Smooth muscle cell (in vitro differentiated cells): ENCODE measurements at regions not wholly inside any gene's neighbourhood (a gene's known extent, or its start where the extent isn't known, plus 50 kb on each side); places are given as distances from the start of the nearest gene placed in this dataset.

Source experiments
- DNase-seq: peaks from one replicate; lab custom pipeline; 2025; ENCODE audit not compliant: unreplicated experiment; lab: John Stamatoyannopoulos, UW
- H2AFZ ChIP-seq: fragments of 200-600 bp; sonication (generic); 2 replicates; pipeline ENCODE4 v1.6.0; 2016; ENCODE audit warnings: antibody characterized with exemption, low read depth, mild to moderate bottlenecking
- H3F3A ChIP-seq: fragments of 200-600 bp; sonication (generic); 2 replicates; pipeline ENCODE4 v1.6.0; 2017; ENCODE audit warnings: antibody characterized with exemption, low read depth
- H3K27ac ChIP-seq: fragments of 200-600 bp; sonication (generic); 2 replicates; pipeline ENCODE4 v1.5.1; 2016; ENCODE audit warnings: low read depth, mild to moderate bottlenecking
- H3K27me3 ChIP-seq: fragments of 200-600 bp; sonication (generic); 2 replicates; pipeline ENCODE4 v1.6.1; 2016; ENCODE audit warnings: low read depth, mild to moderate bottlenecking
- H3K36me3 ChIP-seq: fragments of 200-600 bp; sonication (generic); 2 replicates; pipeline ENCODE4 v1.5.1; 2016; ENCODE audit warnings: low read depth
- H3K4me1 ChIP-seq: fragments of 200-600 bp; sonication (generic); 2 replicates; pipeline ENCODE4 v1.5.1; 2016; ENCODE audit warnings: low read depth
- H3K4me2 ChIP-seq: fragments of 200-600 bp; sonication (generic); 2 replicates; pipeline ENCODE4 v1.6.0; 2016; ENCODE audit warnings: mild to moderate bottlenecking
- H3K4me3 ChIP-seq: fragments of 200-600 bp; sonication (generic); 2 replicates; pipeline ENCODE4 v1.5.1; 2016; ENCODE audit warnings: mild to moderate bottlenecking
- H3K79me2 ChIP-seq: fragments of 200-600 bp; sonication (generic); 2 replicates; pipeline ENCODE4 v1.6.0; 2016; ENCODE audit warnings: low read depth, mild to moderate bottlenecking
- H3K9ac ChIP-seq: fragments of 200-600 bp; sonication (generic); 2 replicates; pipeline ENCODE4 v1.6.0; 2016; ENCODE audit warnings: low read depth
- H3K9me3 ChIP-seq: fragments of 200-600 bp; sonication (generic); replicated peaks from 2 replicates; pipeline ENCODE4 v1.5.1; 2016; ENCODE audit warnings: low read depth
- H4K20me1 ChIP-seq: fragments of 200-600 bp; sonication (generic); 2 replicates; pipeline ENCODE4 v1.6.0; 2016; ENCODE audit warnings: low read depth
- CTCF ChIP-seq: fragments of 200-600 bp; sonication (generic); IDR thresholded peaks from 2 replicates; pipeline ENCODE4 v1.5.1; 2017; ENCODE audit warnings: borderline replicate concordance, mild to moderate bottlenecking, antibody characterized with exemption; ENCODE audit not compliant: insufficient read depth, poor library complexity, severe bottlenecking
- WGBS: methylation state at CpG from one replicate; pipeline ENCODE4 v1.1.7; 2016; ENCODE audit warnings: low lambda C conversion rate; 5-methylcytosine and 5-hydroxymethylcytosine counted together

DNA sequence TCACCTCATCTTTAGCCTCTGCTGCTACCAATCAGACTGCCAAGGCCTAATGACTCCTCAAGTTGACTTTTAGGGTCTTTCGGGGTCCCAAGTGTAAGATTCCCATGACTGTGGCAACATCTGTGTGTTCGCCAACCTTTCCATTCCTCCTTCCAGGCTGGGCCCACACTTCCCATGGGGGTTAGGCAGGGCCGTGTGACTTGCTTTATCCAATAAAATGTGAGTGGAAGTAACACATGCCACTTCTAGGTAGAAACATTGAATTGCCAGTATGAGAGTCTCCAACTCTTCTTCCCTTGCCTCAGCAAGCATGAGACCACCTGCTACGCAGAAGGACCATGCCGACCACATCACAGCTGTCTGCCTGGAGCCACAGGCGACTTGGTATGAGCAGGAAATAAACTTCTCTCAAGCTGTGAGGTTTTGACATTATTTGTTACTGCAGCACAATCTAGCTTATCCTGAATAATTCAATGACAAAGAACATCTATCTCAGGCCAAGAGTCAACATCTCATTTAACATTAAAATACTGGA lies 190.4 kb upstream of the IER5L start:
- 93% methylated on average over 6 of the region's 6 CpGs for WGBS
- Histone ChIP-seq H3K4me1 (no peaks in the 10 kb centered on the region), H3K27me3 (no peaks in the 10 kb centered on the region), H3F3A (no peaks in the 10 kb centered on the region), H3K36me3 (no peaks in the 10 kb centered on the region), H3K4me3 (no peak overlapping the region), H2AFZ (no peak overlapping the region), H3K79me2 (no peaks in the 10 kb centered on the region), H3K27ac (no peak overlapping the region), H3K9ac (no peak overlapping the region), H4K20me1 (no peaks in the 10 kb centered on the region), H3K4me2 (no peak overlapping the region), H3K9me3 (no peaks in the 10 kb centered on the region)
- no peak for DNase-seq
- no peak for TF ChIP-seq CTCF

GRCh38 chr9:129367287-129367686 lies 189.2 kb upstream of the IER5L start:
- no peak for TF ChIP-seq CTCF
- Histone ChIP-seq H3K27me3 (no peaks in the 10 kb centered on the region), H4K20me1 (no peaks in the 10 kb centered on the region), H3K9ac (no peak overlapping the region), H3F3A (no peaks in the 10 kb centered on the region), H3K36me3 (no peaks in the 10 kb centered on the region), H2AFZ (no peak overlapping the region), H3K27ac (no peak overlapping the region), H3K4me1 (no peaks in the 10 kb centered on the region), H3K4me3 (no peak overlapping the region), H3K79me2 (no peaks in the 10 kb centered on the region), H3K9me3 (no peaks in the 10 kb centered on the region), H3K4me2 (no peak overlapping the region)
- 99% methylated on average over 5 of the region's 5 CpGs for WGBS
- DNase-seq: no peak

- Histone ChIP-seq H3K79me2 (no peaks in the 10 kb centered on the region), H3K9me3 (no peaks in the 10 kb centered on the region), H3K9ac (no peak overlapping the region), H2AFZ (no peak overlapping the region), H3K4me2 (no peak overlapping the region), H3K27me3 (no peaks in the 10 kb centered on the region), H4K20me1 (no peaks in the 10 kb centered on the region), H3K4me1 (peaks cover 4% of the 10 kb centered on the region), H3K27ac (no peak overlapping the region), H3F3A (no peaks in the 10 kb centered on the region), H3K4me3 (no peak overlapping the region), H3K36me3 (no peaks in the 10 kb centered on the region)
- no peak for TF ChIP-seq CTCF
- 71% methylated on average over 5 of the region's 5 CpGs for WGBS
- DNase-seq: no peak
Measured at GRCh38 chr9:129365196-129365595, 187.1 kb upstream of the IER5L start.

DNA sequence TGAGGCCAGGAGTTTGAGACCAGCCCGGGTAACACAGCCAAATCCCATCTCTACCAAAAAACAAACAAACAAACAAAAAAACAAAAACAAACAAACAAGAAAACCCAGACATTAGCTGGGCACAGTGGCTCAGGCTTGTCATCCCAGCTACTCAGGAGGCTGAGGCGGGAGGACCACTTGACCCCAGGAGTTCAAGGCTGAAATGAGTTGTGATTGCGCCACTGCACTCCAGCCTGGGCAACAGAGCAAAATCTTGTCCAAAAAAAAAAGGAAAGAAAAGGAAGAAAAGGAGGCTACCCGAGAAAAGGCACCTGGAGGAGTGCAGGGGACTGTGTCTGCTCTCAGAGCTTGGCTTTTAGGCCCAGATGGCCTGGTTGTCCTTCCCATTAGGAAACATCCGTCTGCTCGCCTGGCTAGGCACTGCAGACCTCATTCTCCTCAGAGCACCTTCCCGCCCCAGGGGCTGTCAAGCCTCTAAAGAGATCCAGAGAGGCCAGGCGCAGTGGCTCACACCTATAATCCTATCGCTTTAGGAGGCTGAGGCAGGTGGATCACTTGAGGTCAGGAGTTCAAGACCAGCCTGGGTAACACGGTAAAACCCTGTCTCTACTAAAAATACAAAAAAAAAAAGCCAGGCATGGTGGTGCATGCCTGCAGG lies 185.3 kb upstream of the IER5L start:
- Histone ChIP-seq H3K9ac (no peak overlapping the region), H3F3A (no peaks in the 10 kb centered on the region), H3K4me1 (peaks cover 6% of the 10 kb centered on the region), H4K20me1 (no peaks in the 10 kb centered on the region), H3K9me3 (no peaks in the 10 kb centered on the region), H3K4me3 (no peak overlapping the region), H3K79me2 (no peaks in the 10 kb centered on the region), H3K36me3 (no peaks in the 10 kb centered on the region), H3K27ac (no peak overlapping the region), H3K27me3 (no peaks in the 10 kb centered on the region), H3K4me2 (no peak overlapping the region), H2AFZ (no peak overlapping the region)
- TF ChIP-seq CTCF: no peak
- DNase-seq: no peak
- 68% methylated on average over 10 of the region's 10 CpGs for WGBS
